ENCODE measurements at regions not wholly inside any gene's neighbourhood (a gene's known extent, or its start where the extent isn't known, plus 50 kb on each side); places are given as distances from the start of the nearest gene placed in this dataset.

DNA sequence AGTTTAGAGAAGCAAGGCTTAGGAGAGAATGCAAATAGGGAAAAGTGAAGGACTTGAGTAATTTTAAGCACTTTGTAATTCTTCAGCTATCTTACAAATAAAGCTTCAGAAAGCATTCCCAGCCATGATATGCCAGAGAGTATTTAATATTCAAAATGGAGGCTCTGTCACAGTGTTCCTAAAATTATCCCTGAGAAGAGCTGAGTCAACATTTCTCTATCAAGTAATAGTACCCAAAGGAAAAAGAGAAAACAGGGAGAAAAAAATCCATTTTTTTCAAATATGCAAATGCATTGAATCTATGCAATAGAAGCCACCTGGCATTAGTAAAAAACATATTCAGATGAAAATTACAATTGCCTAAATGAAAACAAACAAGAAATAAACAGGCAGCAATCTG lies 392.6 kb upstream of the FAM174A start:
- Histone ChIP-seq H3K56ac (ENCODE audit: insufficient read length, low read depth, low read length) (no peak overlapping the region), H3K27ac (ENCODE audit: insufficient read length, low read depth, low read length) (no peak overlapping the region), H3K79me1 (ENCODE audit: insufficient read depth, low read depth, low read length, poor library complexity, severe bottlenecking) (no peaks in the 10 kb centered on the region), H2BK12ac (ENCODE audit: insufficient read length, low read depth, low read length) (no peak overlapping the region), H4K8ac (replicated peaks; ENCODE audit: insufficient read length, low read depth, low read length) (no peak overlapping the region), H3K4me2 (ENCODE audit: insufficient read depth, insufficient read length, low read length) (no peak overlapping the region), H3K4ac (ENCODE audit: low read depth, low read length) (no peak overlapping the region), H2BK20ac (ENCODE audit: low read depth, low read length, poor library complexity, severe bottlenecking) (no peak overlapping the region), H3K4me1 (ENCODE audit: insufficient read depth, low read length) (no peaks in the 10 kb centered on the region), H2AK5ac (ENCODE audit: insufficient read length, low read length) (no peak overlapping the region), H4K20me1 (ENCODE audit: control insufficient read depth, insufficient read depth, insufficient read length) (no peaks in the 10 kb centered on the region), H3K14ac (ENCODE audit: insufficient read depth, low read length) (no peak overlapping the region), H4K5ac (ENCODE audit: insufficient read length, low read depth, low read length) (no peak overlapping the region), H3T11ph (ENCODE audit: low read length) (no peak overlapping the region), H3K23ac (ENCODE audit: insufficient read length, low read depth, low read length) (no peak overlapping the region), H2BK5ac (ENCODE audit: insufficient read length, low read length) (no peak overlapping the region), H3K79me2 (ENCODE audit: insufficient read depth, low read length) (no peaks in the 10 kb centered on the region), H2AFZ (ENCODE audit: low read length) (no peak overlapping the region), H3K23me2 (ENCODE audit: insufficient read length, low read depth, low read length, poor library complexity, severe bottlenecking) (no peaks in the 10 kb centered on the region), H4K91ac (ENCODE audit: insufficient read length, low read depth, low read length) (no peak overlapping the region), H2BK15ac (ENCODE audit: low read depth, low read length) (no peak overlapping the region), H3K18ac (ENCODE audit: insufficient read length, low read depth, low read length) (no peak overlapping the region), H3K27me3 (ENCODE audit: insufficient read depth, low read length) (no peaks in the 10 kb centered on the region), H2BK120ac (ENCODE audit: low read depth, low read length, poor library complexity, severe bottlenecking) (no peak overlapping the region), H3K9me3 (ENCODE audit: control insufficient read depth, low read depth, low read length) (no peaks in the 10 kb centered on the region), H3K9ac (ENCODE audit: extremely low read depth, insufficient read length, low read length) (no peak overlapping the region)
- H3K27ac Mint-ChIP-seq = no peak overlapping the region
- TF ChIP-seq, protein P1, sequence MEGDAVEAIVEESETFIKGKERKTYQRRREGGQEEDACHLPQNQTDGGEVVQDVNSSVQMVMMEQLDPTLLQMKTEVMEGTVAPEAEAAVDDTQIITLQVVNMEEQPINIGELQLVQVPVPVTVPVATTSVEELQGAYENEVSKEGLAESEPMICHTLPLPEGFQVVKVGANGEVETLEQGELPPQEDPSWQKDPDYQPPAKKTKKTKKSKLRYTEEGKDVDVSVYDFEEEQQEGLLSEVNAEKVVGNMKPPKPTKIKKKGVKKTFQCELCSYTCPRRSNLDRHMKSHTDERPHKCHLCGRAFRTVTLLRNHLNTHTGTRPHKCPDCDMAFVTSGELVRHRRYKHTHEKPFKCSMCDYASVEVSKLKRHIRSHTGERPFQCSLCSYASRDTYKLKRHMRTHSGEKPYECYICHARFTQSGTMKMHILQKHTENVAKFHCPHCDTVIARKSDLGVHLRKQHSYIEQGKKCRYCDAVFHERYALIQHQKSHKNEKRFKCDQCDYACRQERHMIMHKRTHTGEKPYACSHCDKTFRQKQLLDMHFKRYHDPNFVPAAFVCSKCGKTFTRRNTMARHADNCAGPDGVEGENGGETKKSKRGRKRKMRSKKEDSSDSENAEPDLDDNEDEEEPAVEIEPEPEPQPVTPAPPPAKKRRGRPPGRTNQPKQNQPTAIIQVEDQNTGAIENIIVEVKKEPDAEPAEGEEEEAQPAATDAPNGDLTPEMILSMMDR (conservative IDR thresholded peaks at IDR 0.05) = no peak
- no peaks in the 10 kb centered on the region for H3K36me3 Mint-ChIP-seq (ENCODE audit: insufficient read depth in 1 of 3, low read depth in 3 of 3)
- H3K4me3 Mint-ChIP-seq = no peak overlapping the region
- H3K9me3 Mint-ChIP-seq = no peaks in the 10 kb centered on the region
- no peaks in the 10 kb centered on the region for H3K4me1 Mint-ChIP-seq
- no peaks in the 10 kb centered on the region for H3K27me3 Mint-ChIP-seq (ENCODE audit: low read depth)
- no peak for DNase-seq
